Putamen (tissue), 1 donor: ENCODE measurements at regions not wholly inside any gene's neighbourhood (a gene's known extent, or its start where the extent isn't known, plus 50 kb on each side); places are given as distances from the start of the nearest gene placed in this dataset.
"Not testable (repeated sequence)": the region's sequence is repeated elsewhere in the genome, so short reads cannot be mapped to it uniquely, and the experiment has no call there.

Source experiments
- DNase-seq: peaks from one replicate; pipeline ENCODE4 v3.0.0-alpha.2; 2016; ENCODE audit warnings: low spot score

DNA sequence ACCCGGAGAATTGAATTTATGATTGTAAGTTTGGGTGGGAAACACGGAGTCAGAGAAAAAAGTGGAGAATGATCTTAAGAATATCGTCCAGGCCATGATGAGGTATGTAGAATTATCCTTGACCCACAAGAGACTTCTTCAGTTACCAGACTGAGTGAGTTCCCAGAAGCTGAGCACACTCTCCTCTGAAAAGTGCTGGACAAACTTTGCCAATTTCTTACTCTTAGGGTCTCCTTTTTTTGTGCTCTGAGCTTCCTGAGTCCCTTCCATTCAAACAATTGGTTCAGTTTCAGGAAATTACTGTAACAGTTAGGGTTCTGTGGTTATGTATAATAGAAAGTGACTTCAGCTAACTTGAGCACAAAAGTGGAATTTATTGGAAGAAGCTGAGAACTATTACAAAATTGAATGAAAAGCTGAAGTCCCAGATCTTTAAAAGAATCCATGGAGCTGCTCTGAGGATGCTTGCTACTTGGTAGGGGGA lies 50.6 kb upstream of the EHBP1 start:
- DNase-seq: no peak

- DNase-seq: no peak
Observed at GRCh38 chr2:62654423-62654791, 51.1 kb upstream of the EHBP1 start.

- DNase-seq: no peak
Observed at GRCh38 chr2:62653582-62654422, 51.7 kb upstream of the EHBP1 start.

- not testable (repeated sequence) for DNase-seq
Observed at GRCh38 chr2:62649087-62649486, 56.4 kb upstream of the EHBP1 start.

- DNase-seq: no peak
Observed at GRCh38 chr2:62643100-62643471, 62.4 kb upstream of the EHBP1 start.

DNA sequence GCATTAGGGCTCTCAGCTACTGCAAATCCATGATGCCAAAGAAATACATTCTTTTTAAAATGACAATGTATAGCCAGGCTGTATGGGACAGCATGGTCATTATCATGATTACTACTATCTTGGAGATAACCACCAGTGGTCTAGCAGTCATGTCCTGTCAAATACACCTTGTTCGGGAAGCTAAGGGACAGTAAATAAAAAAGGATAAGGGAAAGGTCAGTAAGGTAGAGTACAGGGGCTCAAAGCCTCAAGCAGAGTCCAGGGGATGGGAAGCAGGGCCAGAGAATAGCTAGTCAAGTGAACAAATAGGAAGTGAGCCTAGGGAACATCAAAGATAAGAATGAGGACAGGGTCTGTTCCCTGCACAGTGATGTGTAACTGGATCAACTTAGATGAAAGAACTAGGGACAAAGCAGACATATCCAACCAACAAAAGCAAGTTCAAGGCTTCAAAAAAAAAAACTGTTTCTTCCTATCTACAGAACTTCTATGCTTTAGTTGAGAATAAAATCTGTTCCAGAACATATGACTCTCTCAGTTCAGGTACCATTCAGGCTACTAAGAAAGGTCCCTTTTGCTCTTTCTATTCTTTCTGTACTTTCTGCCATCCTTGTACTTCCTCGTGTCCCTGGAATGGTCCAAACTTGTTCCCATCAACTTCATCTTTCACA lies 62.9 kb upstream of the EHBP1 start:
- DNase-seq: no peak

DNA sequence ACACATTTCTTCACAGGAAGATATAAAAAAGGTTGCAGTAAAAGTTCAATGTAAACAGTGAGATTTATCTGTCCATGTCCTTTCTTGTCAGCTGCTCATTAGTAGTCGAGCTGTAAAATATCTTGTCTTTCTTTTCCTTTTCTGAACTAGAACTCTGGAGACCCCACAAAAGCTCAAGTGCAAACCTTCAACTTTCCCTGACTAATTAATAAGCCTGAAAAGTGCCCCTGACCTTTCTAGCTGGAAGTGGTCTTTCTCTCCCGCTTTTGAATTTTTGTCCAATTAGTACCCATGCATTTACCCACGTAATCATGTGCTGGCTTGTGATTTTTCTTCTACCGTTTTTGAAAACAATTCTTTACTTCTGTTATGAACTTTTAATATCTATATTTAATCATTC lies 63.6 kb upstream of the EHBP1 start:
- no peak for DNase-seq

DNA sequence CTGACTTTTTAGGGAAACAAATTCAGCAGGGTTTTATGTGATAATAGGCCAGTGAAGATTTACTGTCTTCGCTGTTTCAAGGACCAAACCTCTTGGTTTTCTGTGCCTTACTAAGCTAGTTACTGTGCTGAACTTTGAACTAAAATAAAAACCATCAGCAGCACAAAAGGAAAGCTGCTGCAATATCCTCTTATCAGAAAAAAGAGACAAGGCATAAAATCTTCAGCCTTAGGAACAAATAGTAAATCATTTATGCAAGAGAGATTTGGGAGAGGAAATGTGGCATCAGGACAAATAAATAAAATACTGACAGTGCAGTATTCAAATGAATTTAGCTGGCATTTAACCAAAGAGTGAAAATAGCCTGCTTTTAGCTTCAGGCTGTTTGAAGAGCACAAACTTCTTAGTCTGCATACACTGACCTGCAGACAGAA lies 64.1 kb upstream of the EHBP1 start:
- DNase-seq: no peak

GRCh38 chr2:62631160-62632085 lies 74.1 kb upstream of the EHBP1 start:
- no peak for DNase-seq

DNA sequence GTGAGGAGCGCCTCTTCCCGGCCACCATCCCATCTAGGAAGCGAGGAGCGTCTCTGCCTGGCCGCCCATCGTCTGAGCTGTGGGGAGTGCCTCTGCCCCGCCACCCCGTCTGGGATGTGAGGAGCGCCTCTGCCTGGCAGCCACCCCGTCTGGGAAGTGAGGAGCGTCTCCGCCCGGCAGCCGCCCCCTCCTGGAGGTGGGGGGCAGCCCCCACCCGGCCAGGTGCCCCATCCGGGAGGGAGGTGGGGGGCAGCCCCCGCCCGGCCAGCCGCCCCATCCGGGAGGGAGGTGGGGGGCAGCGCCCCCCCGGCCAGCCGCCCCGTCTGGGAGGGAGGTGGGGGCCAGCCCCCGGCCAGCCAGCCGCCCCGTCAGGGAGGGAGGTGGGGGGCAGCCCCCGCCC lies 75.3 kb upstream of the EHBP1 start:
- not testable (repeated sequence) for DNase-seq

- DNase-seq: not testable (repeated sequence)
Observed at GRCh38 chr2:62629310-62629709, 76.2 kb upstream of the EHBP1 start.

GRCh38 chr2:62627667-62628066 lies 77.8 kb upstream of the EHBP1 start:
- DNase-seq: no peak

DNA sequence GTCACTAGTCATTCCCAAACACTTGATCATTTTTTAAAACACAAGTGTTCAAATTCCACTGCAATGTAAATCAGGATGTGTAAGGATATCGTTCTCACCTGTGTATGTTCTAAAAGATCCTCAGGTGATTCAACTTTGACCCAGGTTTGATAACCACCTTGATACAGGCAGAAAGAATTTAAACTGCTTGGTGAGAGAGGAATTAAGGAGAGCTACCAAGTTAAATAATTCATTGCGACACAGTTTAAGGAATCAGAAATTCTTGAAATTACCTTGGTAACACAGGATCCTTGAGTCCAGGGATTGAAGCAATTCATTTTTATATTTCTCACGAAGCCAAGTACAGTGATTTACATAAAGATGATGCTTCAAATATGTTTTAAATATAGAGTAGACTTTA lies 80.7 kb upstream of the EHBP1 start:
- no peak for DNase-seq

- DNase-seq: not testable (repeated sequence)
Observed at GRCh38 chr2:62616486-62616885, 89.0 kb upstream of the EHBP1 start.

GRCh38 chr2:62611854-62612253 lies 93.7 kb upstream of the EHBP1 start:
- DNase-seq: no peak

DNA sequence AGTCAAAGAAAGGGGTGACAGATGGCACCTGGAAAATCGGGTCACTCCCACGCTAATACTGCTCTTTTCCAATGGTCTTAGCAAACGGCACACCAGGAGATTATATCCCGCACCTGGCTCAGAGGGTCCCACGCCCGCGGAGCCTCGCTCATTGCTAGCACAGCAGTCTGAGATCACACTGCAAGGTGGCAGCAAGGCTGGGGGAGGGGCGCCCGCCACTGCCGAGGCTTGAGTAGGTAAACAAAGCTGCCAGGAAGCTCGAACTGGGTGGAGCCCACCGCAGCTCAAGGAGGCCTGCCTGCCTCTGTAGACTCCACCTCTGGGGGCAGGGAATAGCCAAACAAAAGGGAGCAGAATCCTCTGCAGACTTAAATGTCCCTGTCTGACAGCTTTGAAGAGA lies 99.5 kb upstream of the TMEM17 start:
- not testable (repeated sequence) for DNase-seq

DNA sequence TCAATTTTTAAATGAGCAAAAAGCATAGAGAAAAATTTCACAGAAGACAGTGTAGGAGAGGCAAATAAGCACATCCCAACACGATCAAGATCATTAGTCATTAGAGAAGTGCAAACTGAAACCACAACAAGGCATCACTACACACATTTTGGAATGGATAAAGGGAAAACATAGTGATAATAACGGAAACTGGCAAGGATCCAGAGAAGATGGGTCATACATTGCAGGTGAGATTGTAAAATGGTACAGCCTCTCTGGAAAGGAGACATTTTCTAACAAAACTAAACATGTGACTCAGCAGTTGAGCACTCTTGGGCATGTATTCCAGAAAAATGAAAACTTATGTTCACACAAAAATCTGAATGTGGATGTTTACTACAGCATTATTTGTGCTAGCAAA lies 98.3 kb upstream of the TMEM17 start:
- no peak for DNase-seq

GRCh38 chr2:62603154-62603712 lies 97.2 kb upstream of the TMEM17 start:
- no peak for DNase-seq

GRCh38 chr2:62599674-62600410 lies 93.8 kb upstream of the TMEM17 start:
- DNase-seq: not testable (repeated sequence)

DNA sequence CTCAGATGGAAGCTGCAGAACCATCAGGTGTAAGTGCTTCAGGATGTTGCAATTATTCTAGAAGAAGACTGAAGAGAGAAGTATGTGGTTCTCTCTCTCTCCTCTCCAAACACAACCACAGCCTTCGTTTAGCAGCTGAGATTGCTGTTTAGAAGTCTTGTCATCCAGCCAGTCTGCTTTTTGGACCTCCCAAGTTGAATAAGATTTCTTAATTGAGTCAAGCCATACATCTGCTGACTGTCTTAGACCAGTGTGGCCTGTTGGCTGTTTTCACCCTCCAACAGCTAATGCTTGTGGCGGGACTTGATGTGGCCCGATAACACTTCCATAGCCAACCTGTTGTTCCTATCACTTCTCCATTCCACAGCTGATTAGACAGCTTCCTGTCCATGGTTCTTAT lies 91.3 kb upstream of the TMEM17 start:
- DNase-seq: no peak
